ENCODE measurements at regions not wholly inside any gene's neighbourhood (a gene's known extent, or its start where the extent isn't known, plus 50 kb on each side); places are given as distances from the start of the nearest gene placed in this dataset.

DNA sequence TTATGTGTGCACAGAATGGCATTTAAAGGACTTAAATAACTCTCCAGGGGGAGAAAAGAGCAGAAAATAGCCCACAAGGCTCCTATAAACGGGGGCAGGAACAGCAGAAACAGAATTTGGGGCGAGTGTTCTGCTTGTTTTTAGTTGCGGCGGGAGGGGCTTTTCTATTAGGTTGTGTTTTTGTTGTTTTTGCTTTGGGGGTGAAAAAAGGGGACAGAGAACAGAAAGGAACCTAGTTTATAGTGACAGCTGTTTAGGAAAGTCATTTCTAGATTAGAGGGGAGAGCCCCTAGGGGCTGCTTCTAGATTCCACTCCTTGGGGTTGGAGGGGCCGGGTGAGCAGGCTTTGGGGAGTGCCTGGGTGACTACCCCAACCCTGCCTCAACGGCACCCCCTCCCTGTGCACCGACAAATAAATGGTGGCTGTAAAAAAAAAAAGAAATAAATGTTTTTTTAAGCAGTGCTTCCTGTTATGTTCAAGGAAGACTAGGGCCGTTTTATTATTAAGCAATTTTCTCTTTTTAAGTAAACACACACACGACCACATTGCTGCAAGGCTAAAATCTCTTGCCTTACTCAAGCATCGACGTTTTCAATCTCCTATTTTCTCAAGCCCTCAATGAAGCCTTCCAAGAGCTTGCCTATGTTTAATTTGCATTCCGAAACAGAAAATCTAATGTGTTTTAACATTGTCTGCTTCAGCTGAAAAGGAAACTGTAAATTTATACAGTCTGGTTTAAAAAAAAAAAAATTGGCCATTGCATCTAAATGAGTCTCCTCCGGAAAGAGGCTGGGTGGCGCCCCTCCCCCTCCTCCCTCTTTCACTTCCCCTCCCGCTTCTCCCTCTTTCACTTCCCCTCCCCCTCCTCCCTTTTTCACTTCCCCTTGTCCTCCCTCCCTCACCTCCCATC is 123.3 kb upstream of the TBL1X start:
- peak in 2 of 4 experiments; percentile 39 to 48 for DNase-seq (ENCODE audit: low read depth in 4 of 4, low spot score in 1 of 4)

DNA sequence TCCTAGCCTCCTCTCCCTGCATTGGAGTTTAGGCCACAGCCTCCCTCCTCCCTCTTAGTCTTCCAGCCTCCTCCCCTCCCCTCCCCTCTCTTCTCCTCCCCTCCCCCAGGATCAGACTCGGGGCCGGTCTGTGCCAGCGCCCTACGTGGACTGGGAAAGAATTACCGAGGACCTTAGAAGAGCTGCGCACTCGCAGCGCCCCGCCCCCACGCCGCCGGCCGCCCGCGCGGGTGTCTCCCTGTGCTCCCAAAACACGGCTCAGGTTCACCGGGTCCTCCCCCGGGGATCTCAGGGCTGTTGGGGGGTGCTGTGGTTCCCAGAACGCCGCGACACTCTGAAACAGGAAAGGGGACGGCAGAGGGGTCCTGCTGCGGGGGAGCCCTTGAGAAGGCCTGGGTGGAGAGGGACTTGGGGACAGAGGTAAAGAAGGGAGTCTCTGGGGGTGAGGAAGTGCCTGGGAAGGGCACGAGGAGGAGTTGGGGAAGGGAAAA is 122.3 kb upstream of the TBL1X start:
- peak in 2 of 4 experiments; percentile 4 to 22 for DNase-seq (ENCODE audit: low read depth in 4 of 4, low spot score in 1 of 4)

- DNase-seq (ENCODE audit: low read depth in 4 of 4, low spot score in 1 of 4): no peak
Observed at GRCh38 chrX:9343971-9344370, 120.9 kb upstream of the TBL1X start.

- no peak for DNase-seq (ENCODE audit: low read depth in 4 of 4, low spot score in 1 of 4)
Observed at GRCh38 chrX:9345957-9346356, 118.9 kb upstream of the TBL1X start.

DNA sequence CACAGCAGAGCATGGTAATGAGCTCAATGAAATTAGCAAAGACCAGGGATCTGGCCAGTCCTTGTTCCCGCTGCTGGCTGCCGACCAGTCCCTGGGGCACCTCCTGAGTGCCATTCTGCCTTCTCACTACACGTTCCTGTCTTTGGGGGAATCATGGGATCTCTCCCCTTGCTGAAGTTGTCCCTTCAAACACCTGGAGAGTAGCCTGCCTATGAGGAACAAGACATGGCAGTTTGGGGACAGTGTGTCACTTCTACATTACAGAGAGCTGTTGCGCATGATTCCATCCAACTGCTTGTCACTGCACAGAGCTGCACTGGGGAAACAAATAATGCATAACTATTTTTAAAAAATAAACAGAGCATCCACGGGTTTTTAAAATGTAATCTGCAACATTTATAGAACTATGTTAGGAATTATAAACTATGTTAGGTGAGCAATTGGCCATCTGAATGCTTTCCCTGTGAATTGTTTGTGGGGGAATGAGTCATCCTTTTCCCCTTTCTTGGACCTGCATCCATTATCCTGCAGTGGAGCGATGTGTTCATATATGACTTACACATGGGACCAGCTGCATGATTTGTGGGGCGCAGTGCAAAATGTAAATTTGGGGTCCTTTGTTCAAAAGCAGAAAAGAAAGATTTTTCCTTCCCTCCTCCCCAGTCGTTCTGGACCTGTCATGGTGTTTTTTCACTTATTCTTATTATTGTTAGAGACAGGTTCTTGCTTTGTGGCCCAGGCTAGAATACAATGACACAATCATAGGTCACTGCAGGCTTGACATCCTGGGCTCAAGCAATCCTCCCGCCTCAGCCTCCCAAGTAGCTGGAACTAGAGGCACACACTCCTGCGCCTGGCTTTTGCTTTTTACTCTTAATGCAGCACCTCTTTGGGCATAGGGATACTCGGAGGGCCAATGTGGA is 115.0 kb upstream of the TBL1X start:
- DNase-seq (ENCODE audit: low read depth in 4 of 4, low spot score in 1 of 4): no peak

DNA sequence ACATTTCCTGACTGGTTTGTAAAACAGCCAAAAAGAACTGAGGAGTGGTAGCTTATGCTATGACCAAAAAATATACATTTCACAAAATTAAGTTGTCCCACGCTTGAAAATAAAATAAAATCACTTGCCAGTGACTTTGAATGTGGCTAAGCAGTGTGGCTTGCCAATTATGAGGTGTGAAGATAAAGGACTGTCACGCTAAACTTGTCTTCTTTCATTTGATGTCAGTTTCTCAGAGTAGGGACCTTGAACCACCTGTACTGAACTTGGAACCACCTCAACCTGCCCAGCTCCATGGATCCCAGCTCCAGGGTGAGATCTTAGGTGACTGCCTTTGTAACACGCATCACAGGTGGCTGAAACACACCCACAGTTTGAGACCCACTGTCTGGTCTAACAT is 113.7 kb upstream of the TBL1X start:
- DNase-seq (ENCODE audit: low read depth in 4 of 4, low spot score in 1 of 4): no peak

- DNase-seq (ENCODE audit: low read depth in 4 of 4, low spot score in 1 of 4): no peak
Observed at GRCh38 chrX:9352243-9352642, 112.6 kb upstream of the TBL1X start.

DNA sequence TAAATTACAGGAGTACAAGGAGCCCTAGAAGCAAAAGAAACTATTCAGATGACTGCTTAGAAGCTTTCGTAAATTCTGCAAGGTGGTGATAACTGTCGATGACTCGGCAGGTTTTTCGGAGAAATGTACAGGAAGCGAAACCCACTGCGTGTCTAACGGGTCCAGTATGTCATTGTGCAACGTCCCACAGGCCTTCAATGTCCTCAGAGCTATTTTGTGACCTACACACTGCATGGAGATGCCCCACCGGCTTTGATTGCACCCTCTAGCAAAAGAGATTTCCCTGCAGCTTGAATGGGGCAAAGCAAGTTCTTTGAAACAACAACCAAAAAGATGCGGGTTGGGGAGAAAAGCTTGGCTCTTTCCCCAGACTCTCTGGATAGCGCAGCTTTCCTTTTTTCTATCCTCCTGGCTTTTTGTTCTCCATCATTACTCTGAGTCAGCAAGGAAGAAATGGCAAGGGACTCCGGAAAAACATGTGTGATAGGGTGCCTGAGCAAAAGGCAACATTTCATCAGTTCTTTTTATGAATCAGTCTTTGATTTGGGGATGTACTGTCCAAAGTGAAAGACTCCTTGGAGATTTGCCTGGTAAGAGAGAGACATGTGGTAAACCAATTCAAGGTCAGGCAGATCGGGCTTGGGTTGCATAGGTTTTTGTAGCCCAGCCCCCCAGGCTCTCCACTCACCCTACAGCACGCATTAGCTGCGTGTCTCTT is 112.0 kb upstream of the TBL1X start:
- peak in 1 of 4 experiments; percentile 19 for DNase-seq (ENCODE audit: low read depth in 4 of 4, low spot score in 1 of 4)

DNA sequence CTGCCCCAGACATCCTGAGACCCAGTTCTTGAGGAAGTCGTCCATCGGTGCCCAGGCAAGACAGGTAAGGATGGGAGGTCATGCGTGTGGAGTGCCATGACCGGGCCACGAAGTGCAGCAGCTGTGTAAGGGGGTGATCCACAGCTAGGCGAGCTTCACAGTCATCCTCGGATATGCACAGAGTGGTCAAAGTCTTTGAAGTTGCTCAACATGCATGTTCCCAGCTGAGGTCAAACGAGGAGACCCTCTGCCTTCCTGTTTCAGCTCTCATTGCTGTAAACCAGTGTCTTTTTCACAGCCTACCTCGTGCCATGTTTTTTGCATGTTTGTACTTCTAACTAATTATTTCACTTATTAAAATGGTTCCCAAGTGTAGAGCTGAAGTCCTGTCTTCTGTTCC is 109.9 kb upstream of the TBL1X start:
- no peak for DNase-seq (ENCODE audit: low read depth in 4 of 4, low spot score in 1 of 4)

GRCh38 chrX:9355739-9356138 is 109.1 kb upstream of the TBL1X start:
- no peak for DNase-seq (ENCODE audit: low read depth in 4 of 4, low spot score in 1 of 4)

GRCh38 chrX:9356846-9357245 is 108.0 kb upstream of the TBL1X start:
- DNase-seq (ENCODE audit: low read depth in 4 of 4, low spot score in 1 of 4): no peak

GRCh38 chrX:9357518-9358114 is 107.2 kb upstream of the TBL1X start:
- DNase-seq (ENCODE audit: low read depth in 4 of 4, low spot score in 1 of 4): no peak

DNA sequence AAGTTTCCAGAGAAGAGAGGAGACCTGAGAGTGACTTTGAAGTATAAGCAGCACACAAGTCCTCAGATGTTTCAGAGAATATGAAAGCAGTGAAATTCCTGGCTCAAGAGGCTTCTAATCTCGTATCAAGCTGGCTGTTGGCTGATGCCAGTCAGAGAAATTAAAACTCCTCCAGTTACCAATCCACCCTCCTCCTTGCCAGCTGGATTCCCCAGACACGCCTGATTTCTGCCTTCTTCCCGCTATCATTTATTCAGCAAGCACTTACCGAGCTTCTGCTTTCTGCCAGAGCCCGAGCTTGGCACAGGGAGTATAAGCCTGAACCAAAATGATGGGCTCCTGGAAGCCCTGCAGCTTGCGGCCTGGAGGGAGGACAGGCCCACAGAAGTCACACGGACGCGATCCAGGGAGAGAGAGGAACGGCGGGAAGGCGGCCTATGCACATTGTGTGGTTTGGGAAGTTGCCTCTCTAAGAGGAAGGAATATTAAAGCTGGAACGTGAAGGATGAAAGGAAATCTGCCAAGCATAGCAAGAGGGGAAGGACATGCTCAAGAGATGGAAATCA is 102.4 kb upstream of the TBL1X start:
- DNase-seq (ENCODE audit: low read depth in 4 of 4, low spot score in 1 of 4): no peak

DNA sequence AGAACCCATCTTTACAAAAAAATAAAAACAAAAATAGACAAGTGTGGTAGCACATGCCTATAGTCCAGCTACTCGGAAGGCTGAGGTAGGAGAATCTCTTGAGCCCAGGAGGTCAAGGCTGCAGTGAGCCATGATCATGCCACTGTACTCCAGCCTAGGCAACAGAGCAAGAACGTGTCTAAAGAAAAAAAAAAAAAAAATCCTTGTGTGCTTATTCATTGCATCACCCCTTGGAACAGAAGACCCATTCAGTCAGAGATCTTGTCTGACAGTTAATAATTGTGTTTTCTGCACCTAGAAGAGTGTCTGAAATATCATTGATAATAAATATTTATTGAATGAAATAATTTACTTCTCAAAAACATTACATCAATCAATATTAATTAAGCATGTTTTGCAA is 97.4 kb upstream of the TBL1X start:
- DNase-seq (ENCODE audit: low read depth in 4 of 4, low spot score in 1 of 4): no peak

DNA sequence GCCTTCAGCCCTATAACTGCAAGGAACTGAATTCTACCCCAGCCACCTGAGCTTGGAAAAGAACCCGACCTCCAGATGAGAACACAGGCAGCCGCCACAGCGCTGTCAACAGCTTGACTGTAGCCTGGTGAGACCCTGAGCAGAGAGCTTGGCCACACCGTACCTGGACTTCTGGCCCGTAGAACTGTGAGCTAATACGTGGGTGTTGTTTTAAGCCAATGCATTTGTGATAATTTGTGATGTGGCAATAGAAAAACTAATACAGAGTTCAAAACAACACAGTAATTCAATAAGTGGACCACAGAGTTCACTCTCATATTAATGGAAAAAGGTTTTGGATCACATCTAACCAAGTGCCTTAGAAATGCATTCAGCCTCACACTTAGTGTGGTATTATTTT is 96.6 kb upstream of the TBL1X start:
- no peak for DNase-seq (ENCODE audit: low read depth in 4 of 4, low spot score in 1 of 4)

DNA sequence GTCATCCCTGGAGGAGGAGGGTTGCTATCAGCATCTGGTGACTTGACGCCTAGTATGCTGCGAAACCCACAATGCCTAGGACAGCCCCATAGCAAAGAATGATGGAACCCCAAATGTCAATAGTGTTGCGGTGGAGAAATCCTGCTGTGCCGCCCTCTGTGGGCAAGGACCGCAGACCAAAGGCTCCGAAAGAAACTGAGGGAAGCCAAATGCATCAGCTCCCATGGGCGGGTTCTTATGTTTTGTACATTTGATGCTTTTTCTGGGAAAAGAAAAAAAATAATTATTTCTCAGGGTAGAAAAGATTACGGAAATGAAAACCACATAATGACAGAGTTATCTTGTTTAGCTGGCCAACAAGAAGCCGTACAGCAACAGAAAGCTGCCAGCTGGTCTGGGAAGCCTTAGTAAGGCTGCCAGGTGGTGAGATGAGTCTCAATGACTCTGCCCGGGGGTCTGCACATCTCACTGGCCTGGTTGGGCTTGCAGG is 95.0 kb upstream of the TBL1X start:
- no peak for DNase-seq (ENCODE audit: low read depth in 4 of 4, low spot score in 1 of 4)

GRCh38 chrX:9370893-9371292 is 94.0 kb upstream of the TBL1X start:
- DNase-seq (ENCODE audit: low read depth in 4 of 4, low spot score in 1 of 4): no peak

DNA sequence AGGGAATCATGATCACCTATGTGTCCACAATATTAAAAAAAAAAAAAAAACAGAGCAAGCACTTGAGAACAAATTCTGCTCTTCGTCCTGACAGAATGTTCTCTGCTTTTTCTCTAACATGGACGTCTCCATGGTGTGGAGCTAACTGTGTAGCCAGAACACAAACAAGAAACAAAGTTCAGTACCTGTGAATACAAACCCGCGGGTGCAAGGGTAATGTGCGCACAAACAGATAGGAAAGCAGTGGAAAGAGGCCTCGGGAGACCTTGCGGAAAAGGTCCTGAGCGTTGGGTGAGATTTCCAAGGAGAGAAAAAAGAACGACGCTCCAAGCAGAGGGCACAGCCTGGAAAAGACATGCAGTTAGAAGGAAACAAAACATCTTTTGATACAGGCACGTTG is 92.0 kb upstream of the TBL1X start:
- DNase-seq (ENCODE audit: low read depth in 4 of 4, low spot score in 1 of 4): no peak

DNA sequence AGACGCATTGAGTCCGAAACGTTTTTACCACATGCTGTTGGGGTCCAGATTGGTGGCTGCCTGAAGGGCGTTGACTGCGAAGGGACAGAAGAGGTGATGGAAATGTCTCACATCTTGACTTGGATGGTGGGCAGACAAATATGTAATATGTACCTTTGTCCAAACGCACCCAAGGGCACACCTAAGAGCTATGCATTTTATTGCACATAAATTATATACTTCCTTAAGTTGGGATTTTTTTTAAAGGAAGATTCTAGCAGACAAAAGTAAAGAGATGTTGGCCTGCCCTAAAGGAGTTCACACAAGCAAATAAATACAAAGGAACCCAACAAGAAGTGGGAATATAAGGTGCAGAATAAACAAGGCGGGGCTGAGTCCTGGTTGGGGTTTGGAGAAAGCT is 91.1 kb upstream of the TBL1X start:
- no peak for DNase-seq (ENCODE audit: low read depth in 4 of 4, low spot score in 1 of 4)

- no peak for DNase-seq (ENCODE audit: low read depth in 4 of 4, low spot score in 1 of 4)
Observed at GRCh38 chrX:9374555-9374954, 90.3 kb upstream of the TBL1X start.
